ENCODE measurements at regions not wholly inside any gene's neighbourhood (a gene's known extent, or its start where the extent isn't known, plus 50 kb on each side); places are given as distances from the start of the nearest gene placed in this dataset.

GRCh38 chr2:64393383-64394010 is 60.5 kb upstream of the LGALSL start:
- no peak overlapping the region for H3K27ac ChIP-seq
- no peaks in the 10 kb centered on the region for H3K4me1 ChIP-seq
- H3K4me2 ChIP-seq = no peak overlapping the region
- H4K20me1 ChIP-seq = no peaks in the 10 kb centered on the region
- H3K36me3 ChIP-seq = no peaks in the 10 kb centered on the region
- TF ChIP-seq Cebpa-rat (IDR thresholded peaks at IDR 0.05) = no peak
- H3K27me3 ChIP-seq = no peaks in the 10 kb centered on the region
- H3K9me3 ChIP-seq = peaks cover 4% of the 10 kb centered on the region; the same call in 1 of the 2 replicates
- H3K9ac ChIP-seq = no peak overlapping the region
- H3K4me3 ChIP-seq = no peak overlapping the region

- Histone ChIP-seq H4K20me1 (no peaks in the 10 kb centered on the region), H3K4me2 (no peak overlapping the region), H3K27ac (no peak overlapping the region), H3K4me1 (no peaks in the 10 kb centered on the region), H3K9me3 (peaks cover 4% of the 10 kb centered on the region; the same call in 1 of the 2 replicates), H3K4me3 (no peak overlapping the region), H3K36me3 (no peaks in the 10 kb centered on the region), H3K9ac (no peak overlapping the region), H3K27me3 (no peaks in the 10 kb centered on the region)
- no peak for TF ChIP-seq Cebpa-rat (IDR thresholded peaks at IDR 0.05)
Observed at GRCh38 chr2:64394153-64394552, 59.8 kb upstream of the LGALSL start.

- Histone ChIP-seq H3K4me2 (no peak overlapping the region), H3K36me3 (no peaks in the 10 kb centered on the region), H3K4me1 (no peaks in the 10 kb centered on the region), H4K20me1 (no peaks in the 10 kb centered on the region), H3K27me3 (no peaks in the 10 kb centered on the region), H3K4me3 (no peak overlapping the region), H3K9ac (no peak overlapping the region), H3K9me3 (peaks cover 3% of the 10 kb centered on the region; the same call in 1 of the 2 replicates), H3K27ac (no peak overlapping the region)
- no peak for TF ChIP-seq Cebpa-rat (IDR thresholded peaks at IDR 0.05)
Observed at GRCh38 chr2:64396001-64396400, 58.0 kb upstream of the LGALSL start.

- no peak overlapping the region for H3K4me2 ChIP-seq
- H3K9ac ChIP-seq = no peak overlapping the region
- H3K4me3 ChIP-seq = no peak overlapping the region
- TF ChIP-seq Cebpa-rat (IDR thresholded peaks at IDR 0.05) = no peak
- no peaks in the 10 kb centered on the region for H3K4me1 ChIP-seq
- no peaks in the 10 kb centered on the region for H3K9me3 ChIP-seq
- no peaks in the 10 kb centered on the region for H4K20me1 ChIP-seq
- no peak overlapping the region for H3K27ac ChIP-seq
- no peaks in the 10 kb centered on the region for H3K36me3 ChIP-seq
- no peaks in the 10 kb centered on the region for H3K27me3 ChIP-seq
Observed at GRCh38 chr2:64396551-64396950, 57.4 kb upstream of the LGALSL start.

GRCh38 chr2:64398516-64399129 is 55.3 kb upstream of the LGALSL start:
- no peak for TF ChIP-seq Cebpa-rat (IDR thresholded peaks at IDR 0.05)
- Histone ChIP-seq H3K9me3 (no peaks in the 10 kb centered on the region), H3K27ac (no peak overlapping the region), H3K36me3 (no peaks in the 10 kb centered on the region), H3K27me3 (no peaks in the 10 kb centered on the region), H3K9ac (no peak overlapping the region), H3K4me2 (no peak overlapping the region), H3K4me1 (peaks cover 10% of the 10 kb centered on the region), H3K4me3 (no peak overlapping the region), H4K20me1 (no peaks in the 10 kb centered on the region)

GRCh38 chr2:64399521-64399920 is 54.4 kb upstream of the LGALSL start:
- no peak for TF ChIP-seq Cebpa-rat (IDR thresholded peaks at IDR 0.05)
- H3K9ac ChIP-seq = no peak overlapping the region
- no peaks in the 10 kb centered on the region for H3K9me3 ChIP-seq
- H4K20me1 ChIP-seq = no peaks in the 10 kb centered on the region
- H3K4me1 ChIP-seq = peaks cover 19% of the 10 kb centered on the region
- no peaks in the 10 kb centered on the region for H3K27me3 ChIP-seq
- no peaks in the 10 kb centered on the region for H3K36me3 ChIP-seq
- H3K4me2 ChIP-seq = no peak overlapping the region
- no peak overlapping the region for H3K4me3 ChIP-seq
- no peak overlapping the region for H3K27ac ChIP-seq

GRCh38 chr2:64400105-64400728 is 53.7 kb upstream of the LGALSL start:
- Histone ChIP-seq H3K9me3 (no peaks in the 10 kb centered on the region; the same call in 1 of the 2 replicates), H3K4me2 (no peak overlapping the region), H3K27ac (no peak overlapping the region), H3K4me3 (no peak overlapping the region), H3K36me3 (no peaks in the 10 kb centered on the region), H3K9ac (no peak overlapping the region), H3K27me3 (no peaks in the 10 kb centered on the region), H3K4me1 (peaks cover 26% of the 10 kb centered on the region), H4K20me1 (no peaks in the 10 kb centered on the region)
- no peak for TF ChIP-seq Cebpa-rat (IDR thresholded peaks at IDR 0.05)

GRCh38 chr2:64400733-64401528 is 53.0 kb upstream of the LGALSL start:
- Histone ChIP-seq H3K27ac (no peak overlapping the region), H3K4me3 (no peak overlapping the region), H3K36me3 (no peaks in the 10 kb centered on the region), H3K4me2 (no peak overlapping the region), H3K9ac (no peak overlapping the region), H3K9me3 (no peaks in the 10 kb centered on the region; the same call in 1 of the 2 replicates), H3K4me1 (peaks cover 32% of the 10 kb centered on the region), H3K27me3 (no peaks in the 10 kb centered on the region), H4K20me1 (no peaks in the 10 kb centered on the region)
- no peak for TF ChIP-seq Cebpa-rat (IDR thresholded peaks at IDR 0.05)

GRCh38 chr2:64401529-64401880 is 52.5 kb upstream of the LGALSL start:
- H3K4me1 ChIP-seq = peaks cover 32% of the 10 kb centered on the region
- no peak for TF ChIP-seq Cebpa-rat (IDR thresholded peaks at IDR 0.05)
- H4K20me1 ChIP-seq = no peaks in the 10 kb centered on the region
- no peaks in the 10 kb centered on the region for H3K36me3 ChIP-seq
- no peak overlapping the region for H3K4me3 ChIP-seq
- no peaks in the 10 kb centered on the region for H3K27me3 ChIP-seq
- H3K27ac ChIP-seq = no peak overlapping the region
- no peak overlapping the region for H3K9ac ChIP-seq
- no peak overlapping the region for H3K4me2 ChIP-seq
- H3K9me3 ChIP-seq = no peaks in the 10 kb centered on the region; the same call in 1 of the 2 replicates

- H3K36me3 ChIP-seq = no peaks in the 10 kb centered on the region
Observed at GRCh38 chr2:64402876-64403275, 51.1 kb upstream of the LGALSL start.

More at GRCh38 chr2:64402876-64403275, 51.1 kb upstream of the LGALSL start:
- no peak for TF ChIP-seq Cebpa-rat (IDR thresholded peaks at IDR 0.05)
- Histone ChIP-seq H4K20me1 (no peaks in the 10 kb centered on the region), H3K9ac (no peak overlapping the region), H3K4me1 (peaks cover 32% of the 10 kb centered on the region), H3K27me3 (no peaks in the 10 kb centered on the region), H3K4me3 (no peak overlapping the region), H3K9me3 (peaks cover 2% of the 10 kb centered on the region), H3K27ac (no peak overlapping the region), H3K4me2 (peak overlapping the region; percentile 80)

All from BLaER1 (cell line).